MM.1S (cell line): ENCODE measurements at regions not wholly inside any gene's neighbourhood (a gene's known extent, or its start where the extent isn't known, plus 50 kb on each side); places are given as distances from the start of the nearest gene placed in this dataset.

Experiments used
- DNase-seq: peaks from one replicate; pipeline ENCODE4 v3.0.0-alpha.2; 2015
- H2AFZ ChIP-seq: fragments of 300-600 bp; sonication (generic); 2 replicates; pipeline ENCODE4 v1.6.0; 2016; ENCODE audit warnings: antibody characterized with exemption, low read length
- H3F3A ChIP-seq: fragments of 300-600 bp; sonication (generic); 2 replicates; pipeline ENCODE4 v1.6.1; 2016; ENCODE audit warnings: mild to moderate bottlenecking, antibody characterized with exemption, low read length, moderate library complexity, mixed read lengths; ENCODE audit not compliant: insufficient read depth
- H3K27ac ChIP-seq: fragments of 300-600 bp; sonication (generic); 2 replicates; pipeline ENCODE4 v1.5.1; 2016; ENCODE audit warnings: mild to moderate bottlenecking, low read length
- H3K27me3 ChIP-seq: fragments of 300-600 bp; sonication (generic); replicated peaks from 2 replicates; pipeline ENCODE4 v1.6.0; 2016; ENCODE audit warnings: low read length; ENCODE audit not compliant: insufficient read depth
- H3K36me3 ChIP-seq: fragments of 300-600 bp; sonication (generic); replicated peaks from 2 replicates; pipeline ENCODE4 v1.6.1; 2016; ENCODE audit warnings: mild to moderate bottlenecking, low read length, mixed read lengths; ENCODE audit not compliant: insufficient read depth
- H3K4me1 ChIP-seq: fragments of 300-600 bp; sonication (generic); 2 replicates; pipeline ENCODE4 v1.6.1; 2016; ENCODE audit warnings: low read length, mixed read lengths
- H3K4me2 ChIP-seq: fragments of 300-600 bp; sonication (generic); 2 replicates; pipeline ENCODE4 v1.6.0; 2016; ENCODE audit warnings: low read depth, low read length
- H3K4me3 ChIP-seq: fragments of 300-600 bp; sonication (generic); 2 replicates; pipeline ENCODE4 v1.5.1; 2016; ENCODE audit warnings: low read length, mixed read lengths
- H3K79me2 ChIP-seq: fragments of 300-600 bp; sonication (generic); 2 replicates; pipeline ENCODE4 v1.6.1; 2016; ENCODE audit warnings: mixed run types, low read length, mixed read lengths
- H3K9ac ChIP-seq: fragments of 300-600 bp; sonication (generic); 2 replicates; pipeline ENCODE4 v1.6.1; 2016; ENCODE audit warnings: low read length, mixed read lengths
- H3K9me2 ChIP-seq: fragments of 300-600 bp; sonication (generic); replicated peaks from 2 replicates; pipeline ENCODE4 v1.6.1; 2016; ENCODE audit warnings: mild to moderate bottlenecking, low read length, mixed read lengths; ENCODE audit not compliant: insufficient read depth
- H3K9me3 ChIP-seq: fragments of 300-600 bp; sonication (generic); replicated peaks from 2 replicates; pipeline ENCODE4 v1.6.1; 2016; ENCODE audit warnings: mild to moderate bottlenecking, low read length, mixed read lengths; ENCODE audit not compliant: insufficient read depth
- H4K20me1 ChIP-seq: fragments of 300-600 bp; sonication (generic); 2 replicates; pipeline ENCODE4 v1.6.1; 2016; ENCODE audit warnings: mild to moderate bottlenecking, low read length, moderate library complexity, mixed read lengths; ENCODE audit not compliant: insufficient read depth
- EZH2 ChIP-seq: fragments of 300-600 bp; sonication (generic); optimal IDR thresholded peaks from 2 replicates; pipeline ENCODE3; 2017; ENCODE audit warnings: low read depth, mild to moderate bottlenecking, antibody characterized with exemption, low read length, mixed read lengths
- EZH2phosphoT487 ChIP-seq: fragments of 300-600 bp; sonication (generic); IDR thresholded peaks from 2 replicates; pipeline ENCODE4 v1.6.1; 2018; ENCODE audit warnings: antibody characterized with exemption, low read length
- TF ChIP-seq, protein P1 (sequence below): fragments of 300-600 bp; sonication (generic); IDR thresholded peaks from 2 replicates; pipeline ENCODE4 v1.5.1; 2016; ENCODE audit warnings: antibody characterized with exemption, low read length, mixed read lengths

DNA sequence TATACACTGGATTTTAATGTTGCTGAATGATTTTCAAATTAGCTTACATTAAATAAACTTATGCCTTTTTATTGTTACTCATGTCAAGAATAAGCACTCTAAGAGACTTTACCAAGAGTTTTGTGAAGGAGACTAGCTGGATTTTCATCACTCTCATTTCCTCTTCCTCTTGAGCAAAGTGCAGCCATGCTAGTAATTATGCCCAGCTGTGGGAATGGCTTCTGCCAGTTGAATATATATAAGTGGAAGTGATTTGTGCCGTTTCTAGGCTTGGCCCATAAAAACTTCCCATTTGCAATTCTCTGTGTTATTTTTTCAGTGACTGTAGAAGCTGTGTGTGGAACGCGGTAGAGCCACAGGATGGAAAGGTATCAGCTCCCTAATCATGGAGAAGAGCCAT, 255.8 kb downstream of the HDGFL1 start:
- H3K36me3 ChIP-seq: no peaks in the 10 kb centered on the region
- no peak for DNase-seq
- H3K4me2 ChIP-seq: no peak overlapping the region
- H3K9me3 ChIP-seq: no peaks in the 10 kb centered on the region
- no peak overlapping the region for H2AFZ ChIP-seq
- H3K79me2 ChIP-seq: no peaks in the 10 kb centered on the region
- H4K20me1 ChIP-seq: no peaks in the 10 kb centered on the region
- H3K4me3 ChIP-seq: no peak overlapping the region
- no peaks in the 10 kb centered on the region for H3K27me3 ChIP-seq
- no peak overlapping the region for H3K9ac ChIP-seq
- no peaks in the 10 kb centered on the region for H3F3A ChIP-seq
- no peaks in the 10 kb centered on the region for H3K9me2 ChIP-seq
- TF ChIP-seq EZH2phosphoT487: no peak
- TF ChIP-seq EZH2: no peak
- TF ChIP-seq, protein P1, sequence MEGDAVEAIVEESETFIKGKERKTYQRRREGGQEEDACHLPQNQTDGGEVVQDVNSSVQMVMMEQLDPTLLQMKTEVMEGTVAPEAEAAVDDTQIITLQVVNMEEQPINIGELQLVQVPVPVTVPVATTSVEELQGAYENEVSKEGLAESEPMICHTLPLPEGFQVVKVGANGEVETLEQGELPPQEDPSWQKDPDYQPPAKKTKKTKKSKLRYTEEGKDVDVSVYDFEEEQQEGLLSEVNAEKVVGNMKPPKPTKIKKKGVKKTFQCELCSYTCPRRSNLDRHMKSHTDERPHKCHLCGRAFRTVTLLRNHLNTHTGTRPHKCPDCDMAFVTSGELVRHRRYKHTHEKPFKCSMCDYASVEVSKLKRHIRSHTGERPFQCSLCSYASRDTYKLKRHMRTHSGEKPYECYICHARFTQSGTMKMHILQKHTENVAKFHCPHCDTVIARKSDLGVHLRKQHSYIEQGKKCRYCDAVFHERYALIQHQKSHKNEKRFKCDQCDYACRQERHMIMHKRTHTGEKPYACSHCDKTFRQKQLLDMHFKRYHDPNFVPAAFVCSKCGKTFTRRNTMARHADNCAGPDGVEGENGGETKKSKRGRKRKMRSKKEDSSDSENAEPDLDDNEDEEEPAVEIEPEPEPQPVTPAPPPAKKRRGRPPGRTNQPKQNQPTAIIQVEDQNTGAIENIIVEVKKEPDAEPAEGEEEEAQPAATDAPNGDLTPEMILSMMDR: no peak
- no peaks in the 10 kb centered on the region for H3K4me1 ChIP-seq
- no peak overlapping the region for H3K27ac ChIP-seq

DNA sequence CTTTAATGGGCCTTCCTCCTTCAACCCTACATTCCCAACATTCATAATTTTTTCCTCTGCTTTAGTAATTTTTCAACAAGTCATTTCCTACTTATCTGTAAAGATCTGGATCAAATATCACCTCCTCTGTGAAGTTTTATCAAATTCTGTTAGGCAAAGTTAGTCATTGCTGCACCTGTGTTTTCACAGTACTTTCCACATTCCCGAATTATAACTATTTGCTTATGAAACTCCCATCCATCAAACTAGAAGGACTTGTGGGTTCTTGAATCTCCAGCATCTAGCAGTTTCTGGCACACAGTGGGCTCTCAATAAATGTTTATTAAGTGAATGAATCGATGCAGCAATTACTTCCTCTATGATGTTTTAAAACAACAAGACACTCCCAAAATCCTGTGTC, 257.6 kb downstream of the HDGFL1 start:
- no peak for DNase-seq
- no peaks in the 10 kb centered on the region; the same call in 1 of the 2 replicates for H3K9me3 ChIP-seq
- H3K36me3 ChIP-seq: no peaks in the 10 kb centered on the region
- no peaks in the 10 kb centered on the region for H3K27me3 ChIP-seq
- no peak overlapping the region for H3K4me2 ChIP-seq
- H3K9ac ChIP-seq: no peak overlapping the region
- H3K9me2 ChIP-seq: no peaks in the 10 kb centered on the region
- no peaks in the 10 kb centered on the region for H4K20me1 ChIP-seq
- H3K4me3 ChIP-seq: no peak overlapping the region
- H2AFZ ChIP-seq: no peak overlapping the region
- no peaks in the 10 kb centered on the region for H3K79me2 ChIP-seq
- no peaks in the 10 kb centered on the region for H3F3A ChIP-seq
- TF ChIP-seq EZH2 (no peak), EZH2phosphoT487 (no peak)
- TF ChIP-seq, protein P1: no peak
- no peak overlapping the region for H3K27ac ChIP-seq
- H3K4me1 ChIP-seq: no peaks in the 10 kb centered on the region

DNA sequence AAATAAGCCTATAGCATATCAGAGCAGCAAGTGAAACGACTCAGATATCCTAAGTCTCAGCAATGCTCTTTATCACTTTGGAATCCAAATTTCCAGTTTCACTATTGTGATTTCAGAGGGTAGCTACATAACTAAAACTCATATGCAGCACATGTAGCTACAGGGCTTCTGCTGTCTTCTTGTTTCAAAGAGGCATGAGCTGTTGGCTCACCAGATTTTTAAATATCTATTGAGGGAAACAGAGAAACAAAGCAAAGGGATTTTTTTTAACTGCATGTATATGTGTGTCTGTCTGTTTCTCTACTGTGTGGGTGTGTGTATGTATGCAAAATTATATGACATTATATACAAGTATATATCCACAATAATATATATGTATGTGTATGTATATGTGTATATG, 258.4 kb downstream of the HDGFL1 start:
- H4K20me1 ChIP-seq: no peaks in the 10 kb centered on the region
- no peak overlapping the region for H2AFZ ChIP-seq
- no peak overlapping the region for H3K4me3 ChIP-seq
- H3K79me2 ChIP-seq: no peaks in the 10 kb centered on the region
- no peaks in the 10 kb centered on the region; the same call in 1 of the 2 replicates for H3K9me3 ChIP-seq
- H3F3A ChIP-seq: no peaks in the 10 kb centered on the region
- H3K9me2 ChIP-seq: no peaks in the 10 kb centered on the region
- H3K4me1 ChIP-seq: no peaks in the 10 kb centered on the region
- no peak overlapping the region for H3K4me2 ChIP-seq
- no peaks in the 10 kb centered on the region for H3K36me3 ChIP-seq
- no peak overlapping the region for H3K27ac ChIP-seq
- TF ChIP-seq, protein P1: no peak
- TF ChIP-seq EZH2phosphoT487: no peak
- no peak for TF ChIP-seq EZH2
- no peak for DNase-seq
- H3K27me3 ChIP-seq: no peaks in the 10 kb centered on the region
- H3K9ac ChIP-seq: no peak overlapping the region
